CD14-positive monocyte (primary cell): ENCODE measurements at regions not wholly inside any gene's neighbourhood (a gene's known extent, or its start where the extent isn't known, plus 50 kb on each side); places are given as distances from the start of the nearest gene placed in this dataset.

Experiments used
- DNase-seq, 3 donors: peaks; one replicate each; pipeline ENCODE4 v3.0.0-alpha.2; 2011 to 2022
- H2AFZ ChIP-seq: 2 replicates; pipeline ENCODE4 v1.6.0; 2012; ENCODE audit warnings: mild to moderate bottlenecking, low read depth, low read length, inconsistent platforms; ENCODE audit not compliant: insufficient read depth, poor library complexity, severe bottlenecking
- H3K27ac ChIP-seq, 2 donors: 1 replicate in 1 of 2; 2 replicates in 1 of 2; pipeline ENCODE4 v1.5.1; 2012 to 2013; ENCODE audit warnings: low read length in 2 of 2, control low read depth in 1 of 2, inconsistent platforms in 1 of 2, low read depth in 1 of 2, mild to moderate bottlenecking in 1 of 2
- H3K27me3 ChIP-seq, 2 donors: one replicate each; pipeline versions ENCODE4 v1.6.0 to v1.6.1; 2011 to 2013; ENCODE audit warnings: low read length in 2 of 2; ENCODE audit not compliant: control insufficient read depth in 2 of 2, insufficient read depth in 2 of 2
- H3K36me3 ChIP-seq, 2 donors: replicated peaks in 1 of 2; 1 replicate in 1 of 2; 2 replicates in 1 of 2; pipeline versions ENCODE4 v1.5.1 to v1.6.1; 2012 to 2013; ENCODE audit warnings: low read length in 2 of 2, control low read depth in 1 of 2, inconsistent platforms in 1 of 2, mild to moderate bottlenecking in 1 of 2; ENCODE audit not compliant: insufficient read depth in 2 of 2, control insufficient read depth in 1 of 2
- H3K4me1 ChIP-seq, 2 donors: 1 replicate in 1 of 2; 2 replicates in 1 of 2; pipeline versions ENCODE4 v1.5.1 to v1.6.1; 2012 to 2013; ENCODE audit warnings: low read length in 2 of 2, control low read depth in 1 of 2, inconsistent platforms in 1 of 2, mild to moderate bottlenecking in 1 of 2, moderate library complexity in 1 of 2; ENCODE audit not compliant: insufficient read depth in 2 of 2, control insufficient read depth in 1 of 2
- H3K4me2 ChIP-seq: replicated peaks from 2 replicates; pipeline ENCODE3; 2012; ENCODE audit warnings: low read length, moderate library complexity, mild to moderate bottlenecking; ENCODE audit not compliant: poor library complexity, severe bottlenecking; ENCODE audit errors: extremely low read depth
- H3K4me3 ChIP-seq, 3 experiments: fragments of 200-600 bp in 1 of 3; sonication (generic) in 1 of 3; replicated peaks in 1 of 3; 1 replicate in 2 of 3; 2 replicates in 1 of 3; pipeline ENCODE4 v1.5.1; 2011 to 2013; ENCODE audit warnings: low read length in 3 of 3, mild to moderate bottlenecking in 3 of 3, control low read depth in 2 of 3, low read depth in 2 of 3, inconsistent platforms in 1 of 3, moderate library complexity in 1 of 3
- H3K79me2 ChIP-seq: 2 replicates; pipeline ENCODE4 v1.6.0; 2012; ENCODE audit warnings: mild to moderate bottlenecking, control low read depth, inconsistent platforms, low read length, moderate library complexity; ENCODE audit not compliant: insufficient read depth
- H3K9ac ChIP-seq: 2 replicates; pipeline ENCODE4 v1.6.0; 2017; ENCODE audit warnings: low read length, mild to moderate bottlenecking; ENCODE audit not compliant: insufficient read depth, poor library complexity, severe bottlenecking
- H3K9me3 ChIP-seq, 2 donors: replicated peaks in 1 of 2; 1 replicate in 1 of 2; 2 replicates in 1 of 2; pipeline versions ENCODE4 v1.5.1 to v1.6.1; 2012 to 2013; ENCODE audit warnings: low read length in 2 of 2, control low read depth in 1 of 2; ENCODE audit not compliant: control insufficient read depth in 1 of 2, insufficient read depth in 1 of 2
- H4K20me1 ChIP-seq: 2 replicates; pipeline ENCODE4 v1.6.0; 2012; ENCODE audit warnings: mild to moderate bottlenecking, low read length, control low read depth, moderate library complexity; ENCODE audit not compliant: insufficient read depth
- H3K27ac Mint-ChIP-seq, 7 donors: one replicate each; pipeline ENCODE4 v1.8.0; 2020; ENCODE audit warnings: mild to moderate bottlenecking in 7 of 7, mixed read lengths in 7 of 7, moderate library complexity in 6 of 7, inconsistent platforms in 2 of 7
- H3K27me3 Mint-ChIP-seq, 3 donors: one replicate each; pipeline ENCODE4 v1.8.0; 2021 to 2022; ENCODE audit warnings: low read depth in 3 of 3, mild to moderate bottlenecking in 3 of 3, mixed read lengths in 3 of 3, moderate library complexity in 3 of 3, inconsistent platforms in 1 of 3
- H3K36me3 Mint-ChIP-seq, 2 donors: one replicate each; pipeline ENCODE4 v1.8.0; 2020; ENCODE audit warnings: mixed read lengths in 2 of 2, inconsistent platforms in 1 of 2, mild to moderate bottlenecking in 1 of 2
- H3K4me1 Mint-ChIP-seq: one replicate; pipeline ENCODE4 v1.8.0; 2020; ENCODE audit warnings: mild to moderate bottlenecking, mixed read lengths
- H3K4me3 Mint-ChIP-seq, 2 donors: one replicate each; pipeline ENCODE4 v1.8.0; 2020; ENCODE audit warnings: mild to moderate bottlenecking in 2 of 2, mixed read lengths in 2 of 2, moderate library complexity in 1 of 2
- H3K9me3 Mint-ChIP-seq, 7 donors: one replicate each; pipeline ENCODE4 v1.8.0; 2020 to 2022; ENCODE audit warnings: mixed read lengths in 7 of 7, mild to moderate bottlenecking in 6 of 7, moderate library complexity in 6 of 7, inconsistent platforms in 2 of 7
- CTCF ChIP-seq: fragments of 200-600 bp; IDR thresholded peaks from one replicate; pipeline ENCODE4 v1.8.0; 2022; ENCODE audit warnings: antibody characterized with exemption, mild to moderate bottlenecking
- WGBS: methylation state at CpG from one replicate; pipeline ENCODE4 v1.1.5; 2013; ENCODE audit warnings: missing lambda C conversion rate; ENCODE audit not compliant: insufficient coverage; 5-methylcytosine and 5-hydroxymethylcytosine counted together
- intact Hi-C, 2 donors: fragments of 100-400 bp; cut with micrococcal nuclease; formaldehyde crosslinking; loops; one replicate each; pipeline versions ENCODE4 v1.15.0 to v1.15.1; 2023

- Histone ChIP-seq H3K4me2 (no peak overlapping the region), H3K27me3 (no peaks in the 10 kb centered on the region), H3K9me3 (peaks cover 16 to 17% of the 10 kb centered on the region in 2 donors), H3K27ac (no peak overlapping the region), H2AFZ (no peak overlapping the region), H3K36me3 (no peaks in the 10 kb centered on the region), H4K20me1 (no peaks in the 10 kb centered on the region), H3K4me3 (no peak overlapping the region), H3K9ac (no peak overlapping the region), H3K4me1 (no peaks in the 10 kb centered on the region), H3K79me2 (no peaks in the 10 kb centered on the region)
- intact Hi-C loops, result no loop called here
- Mint-ChIP-seq H3K9me3 (peaks cover 0 to 16% (median 3%) of the 10 kb centered on the region in 7 donors), H3K36me3 (no peaks in the 10 kb centered on the region), H3K27ac (peak overlapping the region in 1 of 7 donors; percentile 1), H3K4me1 (no peaks in the 10 kb centered on the region), H3K4me3 (no peak overlapping the region), H3K27me3 (no peaks in the 10 kb centered on the region)
- DNase-seq, result no peak
- WGBS, result 84% methylated on average over 5 of the region's 5 CpGs
- TF ChIP-seq CTCF, result no peak
Measured at GRCh38 chr2:21617885-21618434, 494.2 kb downstream of the TDRD15 start.

- no peaks in the 10 kb centered on the region for H3K36me3 Mint-ChIP-seq
- intact Hi-C loops, result no loop called here
Measured at GRCh38 chr2:21620771-21621170, 497.0 kb downstream of the TDRD15 start.

More at GRCh38 chr2:21620771-21621170, 497.0 kb downstream of the TDRD15 start:
- Mint-ChIP-seq H3K4me1 (no peaks in the 10 kb centered on the region), H3K4me3 (no peak overlapping the region), H3K27ac (peak overlapping the region in 1 of 7 donors; percentile 15), H3K27me3 (no peaks in the 10 kb centered on the region), H3K9me3 (peaks cover 0 to 16% (median 3%) of the 10 kb centered on the region in 7 donors)
- Histone ChIP-seq H3K4me3 (no peak overlapping the region), H3K27ac (no peak overlapping the region), H3K9ac (no peak overlapping the region), H3K27me3 (no peaks in the 10 kb centered on the region), H2AFZ (no peak overlapping the region), H3K9me3 (peaks cover 16 to 17% of the 10 kb centered on the region in 2 donors), H3K4me1 (no peaks in the 10 kb centered on the region), H4K20me1 (no peaks in the 10 kb centered on the region), H3K4me2 (no peak overlapping the region), H3K36me3 (no peaks in the 10 kb centered on the region), H3K79me2 (no peaks in the 10 kb centered on the region)
- DNase-seq, result no peak
- no CpG with 5 or more reads among the region's 5 CpGs for WGBS
- TF ChIP-seq CTCF, result no peak
